CD4-positive, alpha-beta T cell (primary cell): ENCODE measurements at regions not wholly inside any gene's neighbourhood (a gene's known extent, or its start where the extent isn't known, plus 50 kb on each side); places are given as distances from the start of the nearest gene placed in this dataset.

Source experiments
- ATAC-seq: fragments of 200-7000 bp; cut with Tn5 transposase; one replicate; pipeline ENCODE4 v1.10.0; 2022; ENCODE audit warnings: mild to moderate bottlenecking; ENCODE audit not compliant: poor library complexity
- CTCF ChIA-PET: fragments of 350-600 bp; sonication (Branson Sonifier 250); formaldehyde crosslinking; loops from one replicate; lab custom pipeline; 2021; ENCODE audit warnings: antibody characterized with exemption, inconsistent platforms; lab: Charles Lee
- POLR2A ChIA-PET: fragments of 350-600 bp; sonication (Branson Sonifier 250); formaldehyde crosslinking; loops from one replicate; lab custom pipeline; 2021; ENCODE audit warnings: antibody characterized with exemption, inconsistent platforms; lab: Charles Lee
- DNase-seq, 14 experiments: peaks; one replicate each; pipeline ENCODE4 v3.0.0-alpha.2; 2013 to 2020; ENCODE audit warnings: mixed read lengths in 2 of 14
- H3K27ac ChIP-seq, 2 donors: one replicate each; pipeline versions ENCODE4 v1.5.1 to v1.7.0; 2013; ENCODE audit warnings: low read length in 2 of 2, low read depth in 1 of 2, mild to moderate bottlenecking in 1 of 2
- H3K27me3 ChIP-seq, 2 experiments: 1 replicate in 1 of 2; 2 replicates in 1 of 2; pipeline versions ENCODE4 v1.6.1 to v1.7.0; 2013; ENCODE audit warnings: low read length in 2 of 2, control low read depth in 1 of 2, mild to moderate bottlenecking in 1 of 2, moderate library complexity in 1 of 2; ENCODE audit not compliant: insufficient read depth in 2 of 2, control insufficient read depth in 1 of 2
- H3K36me3 ChIP-seq: one replicate; pipeline ENCODE4 v1.6.1; 2013; ENCODE audit warnings: low read length, control low read depth; ENCODE audit not compliant: insufficient read depth
- H3K4me1 ChIP-seq: one replicate; pipeline ENCODE4 v1.6.1; 2013; ENCODE audit warnings: low read length, control low read depth; ENCODE audit not compliant: insufficient read depth
- H3K4me3 ChIP-seq: one replicate; pipeline ENCODE4 v1.5.1; 2013; ENCODE audit warnings: mild to moderate bottlenecking, low read length, moderate library complexity
- H3K9me3 ChIP-seq, 2 experiments: 1 replicate in 1 of 2; 2 replicates in 1 of 2; pipeline versions ENCODE4 v1.6.1 to v1.7.0; 2013; ENCODE audit warnings: low read length in 2 of 2, mild to moderate bottlenecking in 2 of 2, control low read depth in 1 of 2, moderate library complexity in 1 of 2; ENCODE audit not compliant: control insufficient read depth in 1 of 2, insufficient read depth in 1 of 2
- H3K27ac Mint-ChIP-seq: one replicate; pipeline ENCODE4 v1.8.0; 2020; ENCODE audit warnings: mixed read lengths
- H3K27me3 Mint-ChIP-seq: one replicate; pipeline ENCODE4 v1.8.0; 2021; ENCODE audit warnings: mixed read lengths
- H3K36me3 Mint-ChIP-seq: one replicate; pipeline ENCODE4 v1.8.0; 2021; ENCODE audit warnings: low read depth, mixed read lengths
- H3K4me1 Mint-ChIP-seq: one replicate; pipeline ENCODE4 v1.8.0; 2021; ENCODE audit warnings: low read depth, mixed read lengths
- H3K4me3 Mint-ChIP-seq: one replicate; pipeline ENCODE4 v1.8.0; 2020; ENCODE audit warnings: mild to moderate bottlenecking, mixed read lengths
- H3K9me3 Mint-ChIP-seq: one replicate; pipeline ENCODE4 v1.8.0; 2020; ENCODE audit warnings: mixed read lengths
- CTCF ChIP-seq: fragments of 200-600 bp; IDR thresholded peaks from one replicate; pipeline ENCODE4 v1.8.0; 2022; ENCODE audit warnings: antibody characterized with exemption, mild to moderate bottlenecking
- intact Hi-C, 2 experiments: fragments of 100-400 bp; cut with DNase I in 1 of 2; cut with micrococcal nuclease in 1 of 2; formaldehyde crosslinking; loops; one replicate each; pipeline versions ENCODE4 v1.15.1 to v1.9.0; 2023 to 2025; cut with DNase I, micrococcal nuclease

GRCh38 chr2:186980787-186981550 is 132.0 kb upstream of the ZSWIM2 start:
- Mint-ChIP-seq H3K27ac (no peak overlapping the region), H3K27me3 (no peaks in the 10 kb centered on the region), H3K9me3 (no peaks in the 10 kb centered on the region), H3K4me3 (no peak overlapping the region), H3K36me3 (no peaks in the 10 kb centered on the region), H3K4me1 (no peaks in the 10 kb centered on the region)
- ATAC-seq (no peak), DNase-seq (no peak)
- Histone ChIP-seq H3K27me3 (no peaks in the 10 kb centered on the region), H3K4me1 (no peaks in the 10 kb centered on the region), H3K4me3 (no peak overlapping the region), H3K9me3 (peaks cover 0 to 5% of the 10 kb centered on the region in 2 experiments), H3K27ac (no peak overlapping the region), H3K36me3 (no peaks in the 10 kb centered on the region)
- POLR2A ChIA-PET: no interaction called here
- CTCF ChIA-PET: no interaction called here
- no peak for TF ChIP-seq CTCF
- intact Hi-C loops: no loop called here

GRCh38 chr2:186980117-186980442 is 131.1 kb upstream of the ZSWIM2 start:
- H3K4me3 ChIP-seq: no peak overlapping the region
- H3K4me1 ChIP-seq: no peaks in the 10 kb centered on the region
- H3K27me3 ChIP-seq: no peaks in the 10 kb centered on the region
- ChIA-PET POLR2A (no interaction called here), CTCF (no interaction called here)
- Mint-ChIP-seq H3K36me3 (no peaks in the 10 kb centered on the region), H3K4me3 (no peak overlapping the region), H3K27ac (no peak overlapping the region), H3K9me3 (no peaks in the 10 kb centered on the region), H3K27me3 (no peaks in the 10 kb centered on the region), H3K4me1 (no peaks in the 10 kb centered on the region)
- peaks cover 0 to 5% of the 10 kb centered on the region in 2 experiments for H3K9me3 ChIP-seq
- intact Hi-C loops: no loop called here
- no peak overlapping the region for H3K27ac ChIP-seq
- no peak for TF ChIP-seq CTCF
- no peaks in the 10 kb centered on the region for H3K36me3 ChIP-seq
- ATAC-seq (no peak), DNase-seq (no peak)

GRCh38 chr2:186979439-186980116 is 130.6 kb upstream of the ZSWIM2 start:
- CTCF ChIA-PET: no interaction called here
- H3K4me1 Mint-ChIP-seq: no peaks in the 10 kb centered on the region
- Histone ChIP-seq H3K9me3 (peaks cover 0 to 5% of the 10 kb centered on the region in 2 experiments), H3K27ac (no peak overlapping the region), H3K4me3 (no peak overlapping the region), H3K27me3 (no peaks in the 10 kb centered on the region), H3K36me3 (no peaks in the 10 kb centered on the region), H3K4me1 (no peaks in the 10 kb centered on the region)
- H3K9me3 Mint-ChIP-seq: no peaks in the 10 kb centered on the region
- POLR2A ChIA-PET: no interaction called here
- no peak overlapping the region for H3K27ac Mint-ChIP-seq
- intact Hi-C loops: no loop called here
- H3K4me3 Mint-ChIP-seq: no peak overlapping the region
- TF ChIP-seq CTCF: no peak
- no peaks in the 10 kb centered on the region for H3K36me3 Mint-ChIP-seq
- no peaks in the 10 kb centered on the region for H3K27me3 Mint-ChIP-seq
- no peak for ATAC-seq
- DNase-seq: no peak
